ENCODE measurements at regions not wholly inside any gene's neighbourhood (a gene's known extent, or its start where the extent isn't known, plus 50 kb on each side); places are given as distances from the start of the nearest gene placed in this dataset.
A peak's percentile ranks its signal among the peaks of the same experiment; 100 is the strongest.

DNA sequence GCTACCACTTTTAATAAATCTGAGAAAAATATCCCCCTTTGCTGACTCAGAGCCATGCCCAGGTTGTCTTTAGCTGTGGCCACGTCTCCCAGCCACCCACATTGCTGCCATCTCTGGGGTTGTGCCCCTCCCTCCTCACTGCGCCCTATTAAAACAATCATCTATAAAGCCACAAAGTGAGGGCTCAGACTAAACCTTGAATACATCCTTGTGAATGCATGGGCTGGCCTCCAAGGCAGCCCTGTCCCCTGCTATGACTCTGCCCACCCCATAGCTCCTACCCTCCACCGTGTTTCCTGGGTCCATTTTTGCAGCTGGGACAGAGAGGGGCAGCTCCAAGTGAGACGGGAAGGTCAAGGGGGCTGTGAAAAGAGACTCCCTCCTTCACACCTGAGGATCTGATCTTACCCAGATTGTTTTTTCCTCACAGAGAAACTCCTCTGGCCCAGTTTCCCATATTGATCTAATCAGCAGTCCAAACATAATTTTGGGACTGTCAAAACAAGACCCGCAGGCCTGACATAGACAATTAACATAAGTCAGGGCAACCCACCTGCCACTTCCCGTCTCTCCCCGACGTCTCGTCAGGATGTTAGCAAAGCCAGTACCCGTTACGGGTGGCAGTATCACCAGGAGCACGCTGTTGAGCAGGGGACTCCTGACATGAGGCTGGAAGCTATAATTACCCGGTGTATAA is 199.0 kb downstream of the KATNAL1 start:
- no peak overlapping the region for H2BK15ac ChIP-seq (ENCODE audit: low read length)
- no peak for DNase-seq (ENCODE audit: low read depth in 1 of 2, low spot score in 2 of 2)
- no peak overlapping the region for H2BK20ac ChIP-seq (ENCODE audit: low read length)
- no peak overlapping the region for H3K9ac ChIP-seq (replicated peaks in 1 of 4; ENCODE audit: extremely low read depth in 1 of 4, low read depth in 3 of 4, low read length in 3 of 4)
- POLR2A ChIA-PET (ENCODE audit: partially characterized antibody): no interaction called here
- H3K56ac ChIP-seq (replicated peaks; ENCODE audit: insufficient read length, low read depth, low read length): no peak overlapping the region
- H3K9me3 ChIP-seq (ENCODE audit: insufficient read depth in 2 of 2, low read depth in 1 of 2, low read length in 1 of 2): no peaks in the 10 kb centered on the region
- no peak overlapping the region for H3K4me3 ChIP-seq (ENCODE audit: extremely low read depth in 1 of 4, insufficient read depth in 2 of 4, low read depth in 3 of 4, low read length in 4 of 4)
- FAIRE-seq: no peak
- H3K36me3 ChIP-seq (ENCODE audit: control insufficient read depth in 2 of 4, insufficient read depth in 4 of 4, low read length in 3 of 4): no peaks in the 10 kb centered on the region
- CTCF ChIA-PET (ENCODE audit: partially characterized antibody): interaction anchor here (0.9 kb wide), 1 partner anchor 262 kb away, joined by 3 read pairs; no protein-coding TSS in a partner anchor
- no peak overlapping the region for H2BK5ac ChIP-seq (ENCODE audit: low read depth, low read length)
- no peak overlapping the region for H3K23ac ChIP-seq (ENCODE audit: insufficient read length)
- H3K18ac ChIP-seq (ENCODE audit: extremely low read depth, low read length): no peak overlapping the region
- no peak overlapping the region for H4K5ac ChIP-seq (ENCODE audit: insufficient read length, low read depth, low read length)
- no peaks in the 10 kb centered on the region for H4K20me1 ChIP-seq (replicated peaks in 1 of 2; ENCODE audit: control insufficient read depth in 1 of 2, insufficient read depth in 2 of 2, low read length in 2 of 2)
- H3K14ac ChIP-seq (ENCODE audit: insufficient read length): no peak overlapping the region
- no peak overlapping the region for H2AK5ac ChIP-seq (ENCODE audit: low read depth, low read length)
- H3K79me2 ChIP-seq (ENCODE audit: control insufficient read depth in 1 of 2, insufficient read depth in 2 of 2, low read length in 2 of 2): no peaks in the 10 kb centered on the region
- H3K4me1 ChIP-seq (replicated peaks in 1 of 4; ENCODE audit: control insufficient read depth in 3 of 4, insufficient read depth in 4 of 4, low read length in 3 of 4): peaks cover 0 to 4% (median 1%) of the 10 kb centered on the region in 4 experiments; a peak in 2 of 7 replicates
- no peak overlapping the region for H2AFZ ChIP-seq (ENCODE audit: low read length)
- no peak overlapping the region for H3K4ac ChIP-seq (replicated peaks; ENCODE audit: insufficient read length, low read depth, low read length)
- H2BK120ac ChIP-seq (replicated peaks; ENCODE audit: low read depth, low read length): no peak overlapping the region
- 89% methylated on average over 13 of the region's 13 CpGs; no CpG with 5 or more reads in 1 of the 2 experiments for WGBS, 2 experiments (ENCODE audit: extremely low coverage in 1 of 2, insufficient coverage in 1 of 2, insufficient read length in 1 of 2, insufficient replicate concordance in 2 of 2, low coverage in 1 of 2, low lambda C conversion rate in 2 of 2, missing lambda C conversion rate in 1 of 2)
- H3K4me2 ChIP-seq (ENCODE audit: insufficient read depth in 1 of 2, low read depth in 2 of 2, low read length in 2 of 2): no peak overlapping the region
- TF ChIP-seq KDM5A (IDR thresholded peaks at IDR 0.05; ENCODE audit: low read length) (no peak), PHF8 (conservative IDR thresholded peaks at IDR 0.05; ENCODE audit: low read depth, low read length) (no peak), RFX5 (IDR thresholded peaks at IDR 0.05; ENCODE audit: borderline replicate concordance, low read depth, low read length) (no peak), KDM1A (IDR thresholded peaks at IDR 0.05; ENCODE audit: borderline replicate concordance, low read length) (no peak), NRF1 (IDR thresholded peaks at IDR 0.05; ENCODE audit: low read depth, low read length) (no peak), JUND (IDR thresholded peaks at IDR 0.05; ENCODE audit: low read length) (no peak), EP300 (IDR thresholded peaks at IDR 0.05; ENCODE audit: borderline replicate concordance in 1 of 2, low read depth in 2 of 2, low read length in 2 of 2) (no peak)
- H4K8ac ChIP-seq (ENCODE audit: extremely low read depth, insufficient read depth, low read length): no peak overlapping the region
- H4K91ac ChIP-seq (replicated peaks; ENCODE audit: insufficient read length, low read length): peak overlapping the region; percentile 5
- no peak overlapping the region for H2BK12ac ChIP-seq (ENCODE audit: low read depth, low read length)
- no peaks in the 10 kb centered on the region for H3K79me1 ChIP-seq (ENCODE audit: low read depth, low read length)
- H3K27me3 ChIP-seq (replicated peaks in 1 of 4; ENCODE audit: control insufficient read depth in 3 of 4, extremely low read depth in 1 of 4, insufficient read depth in 3 of 4, low read length in 3 of 4): peaks cover 0 to 7% (median 2%) of the 10 kb centered on the region in 4 experiments; a peak in 2 of 7 replicates
- no peaks in the 10 kb centered on the region for H3K23me2 ChIP-seq (ENCODE audit: low read depth, low read length)
- no peak overlapping the region for H3K27ac ChIP-seq (ENCODE audit: low read depth, low read length)
